Choroid plexus epithelial cell (primary cell): ENCODE measurements at regions not wholly inside any gene's neighbourhood (a gene's known extent, or its start where the extent isn't known, plus 50 kb on each side); places are given as distances from the start of the nearest gene placed in this dataset.

Source experiments
- DNase-seq: peaks from one replicate; pipeline ENCODE4 v3.0.0-alpha.2; 2010; ENCODE audit warnings: low read depth
- H3K4me3 ChIP-seq: 2 replicates; pipeline ENCODE4 v1.5.1; 2011; ENCODE audit warnings: low read depth, mild to moderate bottlenecking, control low read depth, low read length, moderate library complexity
- CTCF ChIP-seq: conservative IDR thresholded peaks from 2 replicates; pipeline ENCODE4 v1.5.1; 2011; ENCODE audit warnings: low read depth, mild to moderate bottlenecking, control low read depth, inconsistent platforms, low read length, moderate library complexity

- H3K4me3 ChIP-seq = no peak overlapping the region
- DNase-seq = no peak
- no peak for TF ChIP-seq CTCF
Measured at GRCh38 chr1:57727121-57727520, 303.3 kb upstream of the DAB1 start.

- no peak for DNase-seq
- TF ChIP-seq CTCF = no peak
- no peak overlapping the region for H3K4me3 ChIP-seq
Measured at GRCh38 chr1:57725318-57725717, 301.5 kb upstream of the DAB1 start.

GRCh38 chr1:57724535-57724934 lies 300.7 kb upstream of the DAB1 start:
- no peak overlapping the region for H3K4me3 ChIP-seq
- DNase-seq = no peak
- no peak for TF ChIP-seq CTCF

- no peak for TF ChIP-seq CTCF
- H3K4me3 ChIP-seq = no peak overlapping the region
- no peak for DNase-seq
Measured at GRCh38 chr1:57722285-57722978, 298.6 kb upstream of the DAB1 start.

- TF ChIP-seq CTCF = no peak
- DNase-seq = no peak
- H3K4me3 ChIP-seq = no peak overlapping the region
Measured at GRCh38 chr1:57721001-57721400, 297.1 kb upstream of the DAB1 start.

- H3K4me3 ChIP-seq = no peak overlapping the region
- no peak for DNase-seq
- no peak for TF ChIP-seq CTCF
Measured at GRCh38 chr1:57719274-57719673, 295.4 kb upstream of the DAB1 start.

GRCh38 chr1:57713501-57713900 lies 289.6 kb upstream of the DAB1 start:
- TF ChIP-seq CTCF = no peak
- DNase-seq = no peak
- no peak overlapping the region for H3K4me3 ChIP-seq
